Esophagus (tissue), 2 donors: ENCODE measurements at regions not wholly inside any gene's neighbourhood (a gene's known extent, or its start where the extent isn't known, plus 50 kb on each side); places are given as distances from the start of the nearest gene placed in this dataset.

ENCODE experiments used
- H3K27ac ChIP-seq, 2 donors: one replicate each; pipeline ENCODE4 v1.5.1; 2013; ENCODE audit warnings: low read depth in 2 of 2, mild to moderate bottlenecking in 2 of 2, inconsistent platforms in 1 of 2, low read length in 1 of 2, moderate library complexity in 1 of 2
- H3K27me3 ChIP-seq, 2 donors: one replicate each; pipeline ENCODE4 v1.6.1; 2013; ENCODE audit warnings: low read length in 2 of 2, control low read depth in 1 of 2, mild to moderate bottlenecking in 1 of 2; ENCODE audit not compliant: insufficient read depth in 2 of 2, control insufficient read depth in 1 of 2
- H3K36me3 ChIP-seq, 2 donors: one replicate each; pipeline ENCODE4 v1.6.1; 2013; ENCODE audit warnings: low read length in 1 of 2; ENCODE audit not compliant: control insufficient read depth in 2 of 2, insufficient read depth in 2 of 2
- H3K4me1 ChIP-seq, 2 donors: one replicate each; pipeline ENCODE4 v1.6.1; 2013; ENCODE audit warnings: low read length in 1 of 2; ENCODE audit not compliant: control insufficient read depth in 2 of 2, insufficient read depth in 2 of 2
- H3K4me3 ChIP-seq, 2 donors: one replicate each; pipeline ENCODE4 v1.5.1; 2013; ENCODE audit warnings: low read length in 2 of 2, mild to moderate bottlenecking in 2 of 2, low read depth in 1 of 2, moderate library complexity in 1 of 2
- H3K9me3 ChIP-seq, 2 donors: one replicate each; pipeline ENCODE4 v1.6.1; 2013; ENCODE audit warnings: mild to moderate bottlenecking in 2 of 2, low read depth in 1 of 2, low read length in 1 of 2, moderate library complexity in 1 of 2; ENCODE audit not compliant: control insufficient read depth in 2 of 2, insufficient read depth in 1 of 2
- WGBS, 2 donors: extraction: QIAGEN DNeasy Blood & Tissue Kit; methylation state at CpG; one replicate each; pipeline ENCODE4 v1.1.7; 2013; 5-methylcytosine and 5-hydroxymethylcytosine counted together
- donor health status: healthy with polysubstance abuse.
- donor health status: Bipolar disorder and iron deficiency.

DNA sequence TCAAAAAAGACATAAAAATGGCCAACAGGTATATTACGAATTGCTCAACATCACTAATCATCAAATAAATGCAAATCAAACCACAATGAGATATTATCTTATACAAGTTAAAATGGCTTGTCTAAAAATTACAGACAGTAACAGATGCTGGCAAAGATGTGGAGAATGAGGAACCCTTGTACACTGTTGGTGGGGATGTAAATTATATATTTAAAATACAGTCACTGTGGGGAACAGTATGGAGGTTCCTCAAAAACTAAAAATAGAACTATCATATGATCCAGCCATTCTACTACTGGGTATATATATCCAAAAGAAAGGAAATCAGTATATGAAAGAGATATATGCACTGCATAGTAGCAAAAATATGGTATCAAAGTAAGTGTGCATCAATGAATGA is 1037.2 kb upstream of the B3GALT2 start:
- Histone ChIP-seq H3K4me3 (no peak overlapping the region), H3K27me3 (no peaks in the 10 kb centered on the region), H3K4me1 (no peaks in the 10 kb centered on the region), H3K36me3 (no peaks in the 10 kb centered on the region), H3K27ac (no peak overlapping the region), H3K9me3 (no peaks in the 10 kb centered on the region)
- WGBS, 2 donors, result 76 to 79% methylated on average over 1 of the region's 1 CpG

DNA sequence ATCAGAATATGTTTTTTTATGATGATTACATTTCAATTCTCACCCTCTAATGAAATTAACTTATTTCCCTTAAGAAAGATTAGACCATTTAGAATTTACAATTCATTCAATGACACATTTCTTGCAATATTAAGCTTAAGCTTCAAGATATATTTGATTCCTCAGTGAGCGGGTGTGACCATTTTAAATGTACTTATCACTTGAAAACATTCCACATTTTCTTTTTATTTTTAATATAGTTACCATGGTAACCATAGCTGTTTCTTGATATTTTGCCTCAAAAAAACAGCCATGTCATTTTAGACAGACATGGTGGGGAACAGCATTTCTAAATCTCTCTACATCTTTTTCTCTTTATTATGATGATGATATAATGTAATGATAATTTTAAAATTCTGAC is 1029.0 kb upstream of the B3GALT2 start:
- Histone ChIP-seq H3K27me3 (no peaks in the 10 kb centered on the region), H3K9me3 (no peaks in the 10 kb centered on the region), H3K4me3 (no peak overlapping the region), H3K4me1 (no peaks in the 10 kb centered on the region), H3K27ac (no peak overlapping the region), H3K36me3 (no peaks in the 10 kb centered on the region)
- 87 to 96% methylated on average over 1 of the region's 1 CpG for WGBS, 2 donors

DNA sequence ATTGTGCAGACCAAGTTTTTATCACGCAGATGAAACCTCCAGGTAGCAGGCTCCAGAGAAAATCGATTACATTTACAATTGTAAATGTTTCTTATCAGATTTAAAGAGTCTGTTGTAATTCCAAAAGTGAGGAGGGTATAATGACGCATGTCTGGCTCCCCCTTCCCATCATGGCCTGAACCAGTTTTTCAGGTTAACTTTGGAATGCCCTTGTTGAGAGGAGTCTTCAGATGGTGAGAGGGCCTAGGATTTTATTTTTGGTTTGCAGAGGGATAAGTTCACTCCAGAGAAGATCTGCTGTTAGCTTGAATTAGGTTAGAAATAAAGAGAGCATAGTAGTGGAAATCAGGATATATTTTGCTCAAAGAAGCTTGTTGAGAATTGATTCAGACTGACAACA is 1028.3 kb upstream of the B3GALT2 start:
- Histone ChIP-seq H3K4me3 (no peak overlapping the region), H3K9me3 (no peaks in the 10 kb centered on the region), H3K27ac (no peak overlapping the region), H3K36me3 (no peaks in the 10 kb centered on the region), H3K27me3 (no peaks in the 10 kb centered on the region), H3K4me1 (no peaks in the 10 kb centered on the region)
- 72 to 74% methylated on average over 3 of the region's 3 CpGs for WGBS, 2 donors

DNA sequence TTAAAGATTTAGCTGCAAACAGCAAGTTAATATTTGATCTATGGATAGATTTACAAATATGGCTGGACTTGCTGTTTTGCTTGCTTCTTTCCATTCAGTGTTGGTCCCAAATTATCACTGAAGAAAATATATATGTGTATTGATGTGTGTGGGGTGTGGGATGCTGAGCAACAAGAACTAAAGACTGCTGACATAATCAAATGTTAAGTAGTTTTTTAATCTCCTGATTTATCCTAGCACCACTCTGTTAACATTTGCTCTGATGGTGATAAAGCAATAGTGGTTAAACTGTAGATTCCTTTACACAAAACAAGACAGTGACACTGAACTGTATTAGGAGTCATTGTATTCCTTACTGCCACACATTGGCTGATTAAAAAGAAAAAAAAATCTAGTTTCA is 1023.5 kb upstream of the B3GALT2 start:
- Histone ChIP-seq H3K4me3 (no peak overlapping the region), H3K4me1 (no peaks in the 10 kb centered on the region), H3K27me3 (no peaks in the 10 kb centered on the region), H3K9me3 (no peaks in the 10 kb centered on the region), H3K36me3 (no peaks in the 10 kb centered on the region), H3K27ac (no peak overlapping the region)

DNA sequence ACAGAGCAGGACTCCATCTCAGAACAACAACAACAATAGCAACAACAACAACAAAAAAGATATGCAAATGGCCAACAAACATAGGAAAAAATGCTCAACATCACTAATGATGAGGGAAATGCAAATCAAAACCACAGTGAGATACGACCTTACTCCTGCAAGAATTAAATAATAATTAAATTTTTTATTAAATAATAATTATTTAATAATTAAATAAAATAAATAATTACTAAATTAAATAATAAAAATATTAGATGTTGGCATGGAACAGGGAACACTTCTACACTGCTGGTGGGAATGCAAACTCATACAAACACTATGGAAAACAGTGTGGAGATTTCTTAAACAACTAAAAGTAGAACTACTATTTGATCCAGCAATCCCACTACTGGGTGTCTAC is 1022.3 kb upstream of the B3GALT2 start:
- no peak overlapping the region for H3K4me3 ChIP-seq
- H3K27ac ChIP-seq, result no peak overlapping the region
- WGBS, 2 donors, result 66 to 79% methylated on average over 1 of the region's 1 CpG
- H3K27me3 ChIP-seq, result no peaks in the 10 kb centered on the region
- H3K36me3 ChIP-seq, result no peaks in the 10 kb centered on the region
- H3K9me3 ChIP-seq, result no peaks in the 10 kb centered on the region
- H3K4me1 ChIP-seq, result no peaks in the 10 kb centered on the region

DNA sequence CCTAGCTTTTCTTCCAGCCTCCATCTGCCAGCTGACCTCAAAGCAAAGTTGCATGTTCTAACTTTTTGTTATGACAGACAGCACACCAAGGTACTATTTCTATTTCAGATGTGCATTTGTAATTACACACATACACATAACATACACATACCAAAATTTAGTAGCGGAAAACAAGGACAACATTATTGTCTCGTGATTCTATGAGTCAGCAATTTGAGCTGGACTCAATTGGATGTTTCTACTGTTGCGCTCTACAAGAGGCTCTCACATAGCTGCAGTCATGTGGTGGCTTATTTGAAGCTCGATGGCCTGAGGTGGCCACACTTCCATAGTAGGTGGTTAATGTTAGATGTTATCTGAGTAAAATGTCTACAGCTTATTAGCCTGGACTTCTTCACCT is 1010.1 kb upstream of the B3GALT2 start:
- Histone ChIP-seq H3K4me1 (no peaks in the 10 kb centered on the region), H3K4me3 (no peak overlapping the region), H3K9me3 (no peaks in the 10 kb centered on the region), H3K27ac (no peak overlapping the region), H3K36me3 (no peaks in the 10 kb centered on the region), H3K27me3 (no peaks in the 10 kb centered on the region)
- 91 to 92% methylated on average over 4 of the region's 4 CpGs for WGBS, 2 donors

DNA sequence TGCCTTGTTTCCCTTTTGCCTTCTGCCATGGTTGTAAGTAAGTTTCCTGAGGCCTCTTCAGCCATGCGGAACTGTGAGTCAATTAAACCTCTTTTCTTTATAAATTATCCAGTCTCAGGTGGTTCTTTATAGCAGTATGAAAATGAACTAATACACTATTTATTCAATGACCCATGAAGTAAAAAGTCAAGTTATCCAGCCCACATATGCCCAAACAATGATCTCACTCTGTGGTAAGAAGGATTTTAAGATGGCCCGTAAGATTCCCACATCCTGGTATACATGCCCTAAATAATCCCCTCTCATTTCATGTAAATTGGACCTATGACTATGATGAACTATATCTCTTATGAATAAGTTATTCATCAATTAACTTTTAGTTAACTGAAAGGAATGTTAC is 1008.3 kb upstream of the B3GALT2 start:
- 94% methylated on average over 2 of the region's 2 CpGs for WGBS, 2 donors
- H3K4me3 ChIP-seq, result no peak overlapping the region
- no peaks in the 10 kb centered on the region for H3K36me3 ChIP-seq
- no peaks in the 10 kb centered on the region for H3K27me3 ChIP-seq
- no peaks in the 10 kb centered on the region for H3K4me1 ChIP-seq
- no peaks in the 10 kb centered on the region for H3K9me3 ChIP-seq
- no peak overlapping the region for H3K27ac ChIP-seq

DNA sequence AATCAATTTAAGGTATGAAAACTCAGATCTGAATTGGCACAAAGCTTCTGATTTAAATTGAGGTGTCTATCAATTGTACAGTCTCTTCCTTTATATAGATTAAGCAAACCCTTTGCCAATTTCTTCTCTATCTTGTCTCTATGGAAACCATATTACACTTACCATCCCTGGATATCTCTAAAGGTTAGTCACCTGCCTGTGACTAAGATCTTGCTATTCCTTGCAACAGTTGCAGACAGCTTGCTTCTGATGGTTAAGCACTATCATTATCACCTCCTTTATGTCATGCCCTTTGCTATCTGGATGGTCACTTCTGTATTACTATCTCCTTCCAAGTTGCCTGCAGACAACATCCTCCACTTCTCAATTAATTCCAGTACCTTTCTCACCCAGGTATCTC is 998.6 kb upstream of the B3GALT2 start:
- H3K4me1 ChIP-seq, result no peaks in the 10 kb centered on the region
- no peak overlapping the region for H3K4me3 ChIP-seq
- no peaks in the 10 kb centered on the region for H3K27me3 ChIP-seq
- no peak overlapping the region for H3K27ac ChIP-seq
- H3K36me3 ChIP-seq, result no peaks in the 10 kb centered on the region
- no peaks in the 10 kb centered on the region for H3K9me3 ChIP-seq

DNA sequence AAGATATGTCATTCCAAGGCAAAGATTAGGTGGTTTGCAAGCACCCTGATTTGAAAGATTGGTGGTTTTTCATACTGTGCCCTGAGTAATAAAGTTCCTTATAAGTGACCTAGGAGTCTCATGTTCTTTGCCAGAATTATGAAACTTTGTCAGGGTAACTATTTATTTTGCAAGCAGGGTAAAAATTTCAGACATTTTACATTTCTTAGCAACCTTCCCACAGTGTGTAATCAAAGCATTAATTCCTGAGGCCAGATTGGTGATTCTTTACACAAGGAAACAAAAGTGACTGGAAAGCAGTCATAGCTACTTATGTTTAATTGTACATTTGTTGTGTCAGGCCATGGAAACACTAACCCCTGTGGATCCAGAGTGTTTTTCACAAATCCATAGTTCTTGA is 998.0 kb upstream of the B3GALT2 start:
- no peaks in the 10 kb centered on the region for H3K4me1 ChIP-seq
- no peak overlapping the region for H3K4me3 ChIP-seq
- no peaks in the 10 kb centered on the region for H3K9me3 ChIP-seq
- no peaks in the 10 kb centered on the region for H3K27me3 ChIP-seq
- no peaks in the 10 kb centered on the region for H3K36me3 ChIP-seq
- H3K27ac ChIP-seq, result no peak overlapping the region

DNA sequence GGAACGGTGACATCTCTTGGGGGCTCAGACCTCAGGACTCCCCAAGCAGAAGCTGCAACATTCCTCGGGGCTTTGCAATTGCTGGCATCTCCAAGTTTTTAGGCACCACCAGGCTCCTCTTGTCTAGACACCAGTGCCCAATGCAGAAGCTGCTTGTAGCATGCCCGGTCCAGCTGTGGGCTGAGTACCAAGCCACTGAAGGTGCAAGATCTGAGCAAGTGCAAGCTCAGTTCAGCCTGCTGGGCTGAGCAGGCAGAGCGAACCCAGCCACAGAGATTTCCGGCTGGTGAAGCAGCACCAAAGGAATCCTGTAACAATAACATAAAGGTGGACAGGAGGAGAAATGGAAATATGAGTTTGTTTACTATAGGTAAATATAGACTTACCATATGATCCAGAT is 995.4 kb upstream of the B3GALT2 start:
- Histone ChIP-seq H3K36me3 (no peaks in the 10 kb centered on the region), H3K27ac (no peak overlapping the region), H3K27me3 (no peaks in the 10 kb centered on the region), H3K4me3 (no peak overlapping the region), H3K4me1 (no peaks in the 10 kb centered on the region), H3K9me3 (no peaks in the 10 kb centered on the region)
- 95% methylated on average over 5 of the region's 5 CpGs for WGBS, 2 donors
